GM21381 (cell line): ENCODE measurements at regions not wholly inside any gene's neighbourhood (a gene's known extent, or its start where the extent isn't known, plus 50 kb on each side); places are given as distances from the start of the nearest gene placed in this dataset.
"Not testable (repeated sequence)": the region's sequence is repeated elsewhere in the genome, so short reads cannot be mapped to it uniquely, and the experiment has no call there.

Experiments used
- ATAC-seq: cut with Tn5 transposase; IDR thresholded peaks from one replicate; pipeline ENCODE4 v1.9.1; 2021; ENCODE audit warnings: mild to moderate bottlenecking, moderate library complexity; ENCODE audit not compliant: unreplicated experiment

GRCh38 chr1:195294911-195295310, 1313.3 kb downstream of the KCNT2 start:
- no peak for ATAC-seq

DNA sequence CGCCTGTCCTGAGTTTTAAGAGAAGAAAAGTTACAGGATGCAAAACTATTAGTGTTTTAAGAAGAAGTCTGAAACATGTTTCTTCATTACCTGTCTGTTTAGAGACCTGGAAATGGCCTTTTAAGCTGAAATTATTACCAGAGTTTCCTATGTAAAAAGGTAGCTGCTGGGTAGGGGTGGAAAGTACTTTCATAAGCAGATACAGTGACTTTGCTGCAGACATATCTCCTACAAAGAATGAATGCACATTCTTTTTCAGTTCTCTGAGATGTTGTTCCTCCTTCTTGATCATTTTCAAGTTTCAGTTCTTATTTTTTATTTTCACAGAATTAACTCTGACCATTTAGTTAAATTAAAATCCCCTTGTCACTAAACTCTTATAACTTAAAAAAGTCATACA, 1329.6 kb downstream of the KCNT2 start:
- peak; percentile 65 for ATAC-seq

DNA sequence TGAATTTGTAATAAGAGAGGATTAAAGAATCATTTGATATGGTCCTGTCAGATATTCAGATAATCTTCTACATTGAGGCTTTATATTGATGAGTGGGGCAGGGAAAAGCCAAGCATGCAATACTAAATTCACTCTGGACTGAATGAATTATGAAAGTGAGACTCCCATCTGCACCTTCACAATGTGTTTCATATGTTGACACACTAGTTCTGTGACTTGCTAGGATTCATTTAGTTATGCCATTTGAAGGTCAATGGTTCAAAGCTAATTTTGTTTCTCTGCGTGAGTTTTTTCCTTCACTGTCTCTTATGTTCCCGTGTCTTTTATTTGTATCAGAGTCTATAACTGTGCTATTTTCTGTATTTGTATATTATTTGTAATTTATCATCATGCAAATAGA, 1332.5 kb downstream of the KCNT2 start:
- ATAC-seq: no peak

- no peak for ATAC-seq
These were observed 1356.3 kb downstream of the KCNT2 start for GRCh38 chr1:195251900-195252299.

GRCh38 chr1:195243492-195243891, 1364.7 kb downstream of the KCNT2 start:
- no peak for ATAC-seq

DNA sequence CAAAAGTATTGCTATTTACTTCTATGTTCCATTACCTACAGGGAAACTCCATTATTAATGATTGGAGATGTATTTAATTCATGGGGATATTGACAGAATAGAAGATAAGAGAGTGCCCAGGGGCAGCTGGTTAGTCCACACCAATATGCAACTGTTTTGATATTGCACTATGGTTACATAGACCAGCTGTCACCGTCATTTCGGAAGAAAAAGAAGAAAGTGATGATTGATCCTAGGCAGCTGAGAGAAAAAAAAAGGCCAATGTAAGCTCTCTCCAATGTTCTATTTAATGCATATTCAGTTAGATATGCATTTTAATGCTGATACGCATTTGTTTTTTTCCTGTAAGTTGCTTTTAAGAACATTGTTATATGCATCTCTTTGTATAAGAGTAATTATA, 1367.2 kb downstream of the KCNT2 start:
- no peak for ATAC-seq

DNA sequence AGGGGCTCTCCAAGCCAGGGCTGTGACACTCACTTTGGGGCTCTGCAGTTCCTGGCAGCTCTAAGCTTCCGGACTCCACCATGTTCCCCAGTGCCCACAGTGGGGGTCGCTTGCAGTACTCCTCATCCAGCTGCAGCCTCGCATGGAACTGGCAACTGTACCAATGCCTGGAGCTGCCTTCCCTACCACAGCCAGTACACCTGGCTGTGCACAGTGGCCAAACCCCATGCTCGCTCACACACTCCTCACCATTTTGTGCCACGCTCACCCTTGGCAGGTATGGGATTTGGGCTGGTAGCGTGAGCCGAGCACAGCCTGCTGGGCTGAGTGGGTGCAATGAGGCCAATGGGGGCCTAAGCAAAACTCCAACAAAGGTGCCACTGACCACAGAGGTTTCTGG, 1369.9 kb downstream of the KCNT2 start:
- no peak for ATAC-seq

DNA sequence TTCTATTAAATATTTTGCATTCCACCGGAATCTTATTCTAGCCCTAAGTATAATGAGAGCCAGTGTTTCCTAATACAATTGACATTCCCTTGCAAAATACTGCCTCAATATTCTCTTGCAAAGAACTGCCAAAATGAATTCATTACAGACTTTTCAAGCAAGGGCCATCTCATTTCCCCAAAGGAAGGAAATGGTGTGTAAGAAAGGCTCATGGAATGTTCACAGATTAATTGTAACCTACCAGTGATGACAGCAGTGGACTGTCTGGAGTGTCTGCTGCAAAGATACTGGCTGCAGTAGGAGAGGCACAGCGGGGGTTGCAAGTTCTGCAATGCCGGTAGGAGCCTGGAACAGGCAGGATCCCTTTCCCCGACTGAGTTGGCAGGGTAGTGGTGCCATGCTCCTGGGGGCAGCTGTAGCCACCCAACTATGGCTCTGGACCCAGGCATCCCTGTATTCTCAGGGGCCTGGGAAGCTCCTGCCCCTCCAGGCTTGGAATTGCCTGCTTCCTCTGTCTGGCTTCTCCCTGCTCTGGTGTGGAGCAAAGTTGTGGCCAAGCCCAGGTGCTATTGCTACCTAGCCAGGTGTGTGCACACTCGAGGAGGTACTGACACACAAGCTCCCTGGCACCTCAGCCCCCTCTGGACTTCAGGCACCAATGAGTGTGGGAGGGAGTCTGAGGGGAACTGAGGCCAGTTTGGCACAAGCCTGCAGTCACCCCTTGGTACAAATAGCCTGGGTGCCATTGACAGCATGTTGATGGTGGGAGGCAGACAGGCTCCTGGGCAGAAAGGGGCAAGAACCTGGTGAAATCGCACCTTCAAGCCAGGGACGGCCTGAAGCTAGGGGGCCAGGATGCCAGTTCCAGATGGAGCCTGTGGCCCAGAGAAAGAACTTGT, 1371.0 kb downstream of the KCNT2 start:
- ATAC-seq: no peak

GRCh38 chr1:195218428-195219212, 1389.6 kb downstream of the KCNT2 start:
- ATAC-seq: no peak

DNA sequence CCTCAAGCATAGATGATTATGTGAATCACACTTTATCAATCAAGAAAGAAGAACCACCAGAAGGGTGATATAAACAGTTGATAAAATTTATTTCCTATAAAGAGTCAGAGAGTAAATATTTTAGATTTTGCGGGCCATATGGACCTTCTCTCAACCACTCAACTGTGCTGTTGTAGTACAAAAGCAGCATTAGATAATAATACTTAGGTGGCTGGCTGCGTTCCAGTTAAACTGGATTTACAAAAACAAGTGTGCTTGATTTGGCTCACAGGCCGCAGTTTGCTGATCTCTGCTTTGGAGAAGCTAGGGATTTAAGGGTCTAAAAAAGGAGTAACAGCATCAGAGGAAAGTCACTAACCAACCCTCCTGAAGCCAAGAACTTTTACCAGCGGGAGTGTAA, 1406.0 kb downstream of the KCNT2 start:
- ATAC-seq: no peak

GRCh38 chr1:195200772-195201171, 1407.5 kb downstream of the KCNT2 start:
- ATAC-seq: no peak

DNA sequence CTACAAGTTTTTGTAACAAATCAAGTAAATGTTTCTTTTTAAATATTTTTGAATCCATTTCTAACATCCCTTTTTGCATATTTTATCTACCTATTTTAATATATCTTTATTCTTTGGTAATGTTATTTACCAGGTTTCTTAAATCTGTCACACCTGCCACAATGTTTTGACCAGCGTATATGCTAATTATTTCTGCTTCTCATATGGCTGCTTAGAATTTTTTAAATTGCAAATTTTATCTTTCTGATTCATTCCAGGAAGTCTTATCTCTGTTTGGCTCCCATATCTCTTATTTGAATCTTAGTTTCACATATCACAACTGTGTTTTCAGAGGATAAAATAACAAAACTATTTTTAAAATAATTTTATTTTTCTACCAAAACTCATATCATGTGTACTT, 1411.1 kb downstream of the KCNT2 start:
- ATAC-seq: no peak

GRCh38 chr1:195195423-195196057, 1412.7 kb downstream of the KCNT2 start:
- peak; percentile 93 for ATAC-seq

GRCh38 chr1:195193134-195193533, 1415.1 kb downstream of the KCNT2 start:
- no peak for ATAC-seq

DNA sequence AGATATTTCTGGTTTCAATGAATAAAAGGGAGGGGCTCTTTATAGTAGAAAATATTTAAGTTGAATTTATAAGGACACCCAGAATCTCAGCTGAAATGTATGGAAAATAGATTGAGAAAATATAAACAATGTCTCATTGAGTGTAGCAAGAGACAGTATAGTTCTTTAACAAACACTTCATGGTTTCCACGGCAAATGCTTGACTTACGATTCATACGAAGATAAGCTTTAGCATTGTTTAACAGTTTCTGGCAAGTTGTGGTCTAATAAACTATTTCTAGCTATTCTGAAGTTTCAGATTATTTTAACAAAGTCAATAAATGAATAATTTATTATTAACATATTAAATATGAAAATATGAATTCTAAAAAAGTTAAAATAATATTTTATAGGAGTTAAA, 1419.4 kb downstream of the KCNT2 start:
- ATAC-seq: no peak

DNA sequence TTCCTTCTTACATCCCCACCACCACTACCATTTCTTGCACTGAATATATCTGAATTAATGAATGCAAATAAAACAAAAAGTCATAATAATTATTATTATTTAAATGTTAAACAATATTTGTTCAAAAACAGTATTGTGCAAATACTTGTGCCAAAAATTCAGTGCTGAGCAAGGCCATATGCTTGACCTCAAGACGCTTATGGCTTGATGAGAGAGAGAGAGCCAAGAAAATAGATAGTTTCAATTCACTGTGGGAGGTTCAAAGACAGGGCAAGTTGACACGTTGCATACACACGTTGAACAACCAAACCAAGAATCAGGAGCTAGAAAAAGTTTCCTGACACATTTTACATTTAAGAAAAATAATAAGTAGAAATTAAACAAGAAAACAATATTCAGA, 1421.7 kb downstream of the KCNT2 start:
- no peak for ATAC-seq

GRCh38 chr1:195185736-195186135, 1422.5 kb downstream of the KCNT2 start:
- ATAC-seq: no peak

- ATAC-seq: no peak
These were observed 1422.9 kb downstream of the KCNT2 start for GRCh38 chr1:195185321-195185720.

DNA sequence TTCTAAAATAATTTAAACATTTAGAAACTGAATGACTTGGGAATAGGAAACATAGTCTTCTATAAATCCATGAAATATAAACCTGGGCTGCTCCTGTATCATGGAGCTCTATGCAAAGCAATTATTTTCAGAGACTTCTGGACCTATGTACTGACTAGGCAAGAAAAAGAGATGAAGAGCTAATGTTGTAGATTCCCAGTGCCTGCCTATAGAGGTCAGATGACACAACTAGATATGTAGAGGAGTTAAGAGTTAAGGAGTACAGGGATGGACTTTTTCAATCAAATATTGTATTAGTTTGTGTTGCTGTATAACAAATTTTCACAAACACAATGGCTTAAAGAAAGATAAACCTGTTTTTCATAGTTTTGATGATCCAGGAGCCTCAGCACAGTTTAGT, 1434.5 kb downstream of the KCNT2 start:
- no peak for ATAC-seq

GRCh38 chr1:195159795-195160194, 1448.4 kb downstream of the KCNT2 start:
- ATAC-seq: not testable (repeated sequence)

DNA sequence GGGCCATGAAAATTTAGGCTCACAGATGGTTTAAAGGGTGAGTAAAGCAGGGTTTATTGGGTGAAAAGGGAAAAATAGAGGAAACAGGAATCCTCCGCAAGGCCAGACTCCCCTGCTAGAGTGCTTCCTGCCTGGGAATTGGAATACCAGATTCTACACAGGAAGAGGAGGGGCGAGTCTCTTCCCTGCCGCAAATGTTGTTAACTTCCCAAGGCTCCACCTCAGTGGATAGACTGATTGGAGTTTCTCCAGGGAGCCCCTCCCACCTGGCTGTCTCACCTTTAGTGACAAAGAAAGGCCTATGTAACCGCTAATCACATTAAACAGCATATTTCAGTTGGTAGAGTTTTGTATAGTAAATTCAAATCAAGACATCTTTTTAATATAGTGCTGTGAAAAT, 1450.1 kb downstream of the KCNT2 start:
- no peak for ATAC-seq

GRCh38 chr1:195153107-195153506, 1455.1 kb downstream of the KCNT2 start:
- ATAC-seq: no peak
